Stimulated activated memory B cell treated with anti-CD40 and anti-IgM and Interleukin-4, amounts not matched to agents 10 μg/mL and 1 μg/mL and 100 μg/mL, for 72 hours (primary cell): ENCODE measurements at regions not wholly inside any gene's neighbourhood (a gene's known extent, or its start where the extent isn't known, plus 50 kb on each side); places are given as distances from the start of the nearest gene placed in this dataset.
"Not testable (repeated sequence)": the region's sequence is repeated elsewhere in the genome, so short reads cannot be mapped to it uniquely, and the experiment has no call there.

ENCODE experiments used
- ATAC-seq: fragments of 150-1000 bp; cut with Tn5 transposase; 2 replicates; pipeline ENCODE4 v1.10.0; 2021
- H3K27ac Mint-ChIP-seq: one replicate; pipeline ENCODE4 v1.8.0; 2022; ENCODE audit warnings: mild to moderate bottlenecking, mixed read lengths
- H3K27me3 Mint-ChIP-seq: one replicate; pipeline ENCODE4 v1.8.0; 2022; ENCODE audit warnings: mixed read lengths
- H3K36me3 Mint-ChIP-seq: one replicate; pipeline ENCODE4 v1.8.0; 2022; ENCODE audit warnings: mixed read lengths
- H3K4me1 Mint-ChIP-seq: one replicate; pipeline ENCODE4 v1.8.0; 2022; ENCODE audit warnings: mixed read lengths
- H3K4me3 Mint-ChIP-seq: one replicate; pipeline ENCODE4 v1.8.0; 2022; ENCODE audit warnings: mild to moderate bottlenecking, moderate library complexity, mixed read lengths
- H3K9me3 Mint-ChIP-seq: one replicate; pipeline ENCODE4 v1.8.0; 2022; ENCODE audit warnings: mixed read lengths

- H3K27ac Mint-ChIP-seq, H3K9me3 Mint-ChIP-seq, ATAC-seq, H3K4me3 Mint-ChIP-seq, H3K4me1 Mint-ChIP-seq, H3K27me3 Mint-ChIP-seq, H3K36me3 Mint-ChIP-seq: not testable (repeated sequence)
Observed at GRCh38 chr4:131810565-131810964, 1338.5 kb upstream of the PCDH10 start.
